ENCODE measurements at regions not wholly inside any gene's neighbourhood (a gene's known extent, or its start where the extent isn't known, plus 50 kb on each side); places are given as distances from the start of the nearest gene placed in this dataset.

- H3K9ac ChIP-seq (ENCODE audit: insufficient read depth in 1 of 2, low read depth in 2 of 2, low read length in 2 of 2), result no peak overlapping the region
- H3K9me1 ChIP-seq (ENCODE audit: control insufficient read depth, insufficient read depth, low read length), result no peaks in the 10 kb centered on the region
- H4K20me1 ChIP-seq (replicated peaks; ENCODE audit: control insufficient read depth, insufficient read depth, low read length), result no peaks in the 10 kb centered on the region
- no peaks in the 10 kb centered on the region for H3K27me3 ChIP-seq (ENCODE audit: control insufficient read depth in 2 of 2, insufficient read depth in 2 of 2, low read length in 2 of 2)
- intact Hi-C loops (cut with micrococcal nuclease) (no loop called here), in situ Hi-C loops (cut with MboI) (no loop called here)
- H2AFZ ChIP-seq (ENCODE audit: low read depth, low read length), result no peak overlapping the region
- no peak overlapping the region for H3K4me2 ChIP-seq (ENCODE audit: insufficient read depth, low read length)
- ATAC-seq, result no peak
- BruUV-seq (replicated peaks), result no TSS peak
- H3K4me3 ChIP-seq, result no peak overlapping the region
- no peak for FAIRE-seq
- POLR2A ChIA-PET, result no interaction called here
- H3K36me3 ChIP-seq (ENCODE audit: control insufficient read depth, insufficient read depth, low read length), result no peaks in the 10 kb centered on the region
- no peak overlapping the region for H3K27ac ChIP-seq (ENCODE audit: extremely low read depth, low read depth, low read length)
- TF ChIP-seq, protein P1, sequence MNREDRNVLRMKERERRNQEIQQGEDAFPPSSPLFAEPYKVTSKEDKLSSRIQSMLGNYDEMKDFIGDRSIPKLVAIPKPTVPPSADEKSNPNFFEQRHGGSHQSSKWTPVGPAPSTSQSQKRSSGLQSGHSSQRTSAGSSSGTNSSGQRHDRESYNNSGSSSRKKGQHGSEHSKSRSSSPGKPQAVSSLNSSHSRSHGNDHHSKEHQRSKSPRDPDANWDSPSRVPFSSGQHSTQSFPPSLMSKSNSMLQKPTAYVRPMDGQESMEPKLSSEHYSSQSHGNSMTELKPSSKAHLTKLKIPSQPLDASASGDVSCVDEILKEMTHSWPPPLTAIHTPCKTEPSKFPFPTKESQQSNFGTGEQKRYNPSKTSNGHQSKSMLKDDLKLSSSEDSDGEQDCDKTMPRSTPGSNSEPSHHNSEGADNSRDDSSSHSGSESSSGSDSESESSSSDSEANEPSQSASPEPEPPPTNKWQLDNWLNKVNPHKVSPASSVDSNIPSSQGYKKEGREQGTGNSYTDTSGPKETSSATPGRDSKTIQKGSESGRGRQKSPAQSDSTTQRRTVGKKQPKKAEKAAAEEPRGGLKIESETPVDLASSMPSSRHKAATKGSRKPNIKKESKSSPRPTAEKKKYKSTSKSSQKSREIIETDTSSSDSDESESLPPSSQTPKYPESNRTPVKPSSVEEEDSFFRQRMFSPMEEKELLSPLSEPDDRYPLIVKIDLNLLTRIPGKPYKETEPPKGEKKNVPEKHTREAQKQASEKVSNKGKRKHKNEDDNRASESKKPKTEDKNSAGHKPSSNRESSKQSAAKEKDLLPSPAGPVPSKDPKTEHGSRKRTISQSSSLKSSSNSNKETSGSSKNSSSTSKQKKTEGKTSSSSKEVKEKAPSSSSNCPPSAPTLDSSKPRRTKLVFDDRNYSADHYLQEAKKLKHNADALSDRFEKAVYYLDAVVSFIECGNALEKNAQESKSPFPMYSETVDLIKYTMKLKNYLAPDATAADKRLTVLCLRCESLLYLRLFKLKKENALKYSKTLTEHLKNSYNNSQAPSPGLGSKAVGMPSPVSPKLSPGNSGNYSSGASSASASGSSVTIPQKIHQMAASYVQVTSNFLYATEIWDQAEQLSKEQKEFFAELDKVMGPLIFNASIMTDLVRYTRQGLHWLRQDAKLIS (CRISPR knock-in tag; IDR thresholded peaks at IDR 0.05), result no peak
- TF ChIP-seq CBX2 (IDR thresholded peaks at IDR 0.05; ENCODE audit: insufficient read depth, low read length, poor library complexity, severe bottlenecking) (no peak), KLF16 (IDR thresholded peaks at IDR 0.05) (no peak)
- TF ChIP-seq, protein P2, sequence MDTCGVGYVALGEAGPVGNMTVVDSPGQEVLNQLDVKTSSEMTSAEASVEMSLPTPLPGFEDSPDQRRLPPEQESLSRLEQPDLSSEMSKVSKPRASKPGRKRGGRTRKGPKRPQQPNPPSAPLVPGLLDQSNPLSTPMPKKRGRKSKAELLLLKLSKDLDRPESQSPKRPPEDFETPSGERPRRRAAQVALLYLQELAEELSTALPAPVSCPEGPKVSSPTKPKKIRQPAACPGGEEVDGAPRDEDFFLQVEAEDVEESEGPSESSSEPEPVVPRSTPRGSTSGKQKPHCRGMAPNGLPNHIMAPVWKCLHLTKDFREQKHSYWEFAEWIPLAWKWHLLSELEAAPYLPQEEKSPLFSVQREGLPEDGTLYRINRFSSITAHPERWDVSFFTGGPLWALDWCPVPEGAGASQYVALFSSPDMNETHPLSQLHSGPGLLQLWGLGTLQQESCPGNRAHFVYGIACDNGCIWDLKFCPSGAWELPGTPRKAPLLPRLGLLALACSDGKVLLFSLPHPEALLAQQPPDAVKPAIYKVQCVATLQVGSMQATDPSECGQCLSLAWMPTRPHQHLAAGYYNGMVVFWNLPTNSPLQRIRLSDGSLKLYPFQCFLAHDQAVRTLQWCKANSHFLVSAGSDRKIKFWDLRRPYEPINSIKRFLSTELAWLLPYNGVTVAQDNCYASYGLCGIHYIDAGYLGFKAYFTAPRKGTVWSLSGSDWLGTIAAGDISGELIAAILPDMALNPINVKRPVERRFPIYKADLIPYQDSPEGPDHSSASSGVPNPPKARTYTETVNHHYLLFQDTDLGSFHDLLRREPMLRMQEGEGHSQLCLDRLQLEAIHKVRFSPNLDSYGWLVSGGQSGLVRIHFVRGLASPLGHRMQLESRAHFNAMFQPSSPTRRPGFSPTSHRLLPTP (IDR thresholded peaks at IDR 0.05; ENCODE audit: borderline replicate concordance, extremely low read depth, insufficient read length), result no peak
- H3K79me2 ChIP-seq (ENCODE audit: control insufficient read depth, insufficient read depth, low read length), result no peaks in the 10 kb centered on the region
- 0% methylated on average over 4 of the region's 4 CpGs for WGBS (ENCODE audit: insufficient coverage, low coverage, missing lambda C conversion rate)
- CTCF ChIA-PET (ENCODE audit: low intra/inter-chr PET ratio), result no interaction called here
- H3K4me1 ChIP-seq (replicated peaks in 1 of 2; ENCODE audit: control insufficient read depth in 2 of 2, insufficient read depth in 2 of 2, low read length in 2 of 2), result no peaks in the 10 kb centered on the region
- DNase-seq (ENCODE audit: extremely low read depth in 1 of 4, low spot score in 3 of 4), result no peak
- no peaks in the 10 kb centered on the region for H3K9me3 ChIP-seq (replicated peaks; ENCODE audit: control insufficient read depth, insufficient read depth, low read depth, low read length)
These were observed 634.3 kb downstream of the TBC1D32 start for GRCh38 chr6:120700001-120700400.
